ENCODE measurements at regions not wholly inside any gene's neighbourhood (a gene's known extent, or its start where the extent isn't known, plus 50 kb on each side); places are given as distances from the start of the nearest gene placed in this dataset.
"Not testable (repeated sequence)": the region's sequence is repeated elsewhere in the genome, so short reads cannot be mapped to it uniquely, and the experiment has no call there.

- DNase-seq (ENCODE audit: low read depth in 2 of 2): no peak
Observed at GRCh38 chr6:86476311-86476710, 461.0 kb upstream of the HTR1E start.

GRCh38 chr6:86474081-86474480 is 463.2 kb upstream of the HTR1E start:
- no peak for DNase-seq (ENCODE audit: low read depth in 2 of 2)

GRCh38 chr6:86471791-86472190 is 465.5 kb upstream of the HTR1E start:
- no peak for DNase-seq (ENCODE audit: low read depth in 2 of 2)

- no peak for DNase-seq (ENCODE audit: low read depth in 2 of 2)
Observed at GRCh38 chr6:86459978-86460377, 477.4 kb upstream of the HTR1E start.

- DNase-seq (ENCODE audit: low read depth in 2 of 2): no peak
Observed at GRCh38 chr6:86456821-86457220, 480.5 kb upstream of the HTR1E start.

GRCh38 chr6:86453232-86453631 is 484.1 kb upstream of the HTR1E start:
- DNase-seq (ENCODE audit: low read depth in 2 of 2): no peak

- no peak for DNase-seq (ENCODE audit: low read depth in 2 of 2)
Observed at GRCh38 chr6:86448398-86448797, 488.9 kb upstream of the HTR1E start.

DNA sequence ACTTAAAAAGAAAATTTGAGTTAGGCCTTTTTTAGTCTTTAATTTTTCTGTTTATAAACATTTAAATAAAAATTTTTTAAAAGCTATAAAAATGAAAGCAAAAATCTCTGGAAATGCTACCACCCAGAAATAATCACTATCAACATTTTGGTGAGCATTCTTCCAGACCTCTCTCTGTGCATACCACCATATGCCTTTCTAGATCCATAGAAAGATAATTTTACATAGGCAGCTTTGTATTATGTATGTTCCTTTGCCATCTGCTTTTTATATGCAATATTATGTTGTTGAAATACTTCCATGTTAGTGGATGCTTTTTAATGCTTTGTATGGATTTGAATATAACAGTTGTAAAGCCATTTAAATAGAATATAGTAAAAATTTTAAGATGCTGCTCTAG is 496.7 kb upstream of the HTR1E start:
- DNase-seq (ENCODE audit: low read depth in 2 of 2): no peak

DNA sequence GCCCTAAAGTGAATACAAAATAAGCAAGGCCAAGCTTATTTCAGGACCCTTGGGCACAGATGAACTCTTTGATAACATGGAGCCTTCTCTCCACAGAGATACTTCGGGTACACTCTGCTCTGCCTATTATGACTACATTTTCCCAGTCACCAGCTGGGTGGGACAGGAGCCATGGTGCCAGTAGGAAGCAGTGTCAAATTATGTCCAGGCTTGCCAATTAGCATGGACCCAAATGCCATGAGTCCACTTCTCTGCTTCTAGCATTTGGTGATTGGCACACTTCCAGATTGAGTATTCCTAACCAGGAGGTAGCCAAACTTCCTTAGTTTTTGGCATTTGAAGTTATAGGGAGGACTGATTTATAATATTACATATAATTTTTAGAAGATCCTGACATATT is 513.8 kb upstream of the HTR1E start:
- DNase-seq (ENCODE audit: low read depth in 2 of 2): no peak

GRCh38 chr6:86412057-86412456 is 525.3 kb upstream of the HTR1E start:
- no peak for DNase-seq (ENCODE audit: low read depth in 2 of 2)

DNA sequence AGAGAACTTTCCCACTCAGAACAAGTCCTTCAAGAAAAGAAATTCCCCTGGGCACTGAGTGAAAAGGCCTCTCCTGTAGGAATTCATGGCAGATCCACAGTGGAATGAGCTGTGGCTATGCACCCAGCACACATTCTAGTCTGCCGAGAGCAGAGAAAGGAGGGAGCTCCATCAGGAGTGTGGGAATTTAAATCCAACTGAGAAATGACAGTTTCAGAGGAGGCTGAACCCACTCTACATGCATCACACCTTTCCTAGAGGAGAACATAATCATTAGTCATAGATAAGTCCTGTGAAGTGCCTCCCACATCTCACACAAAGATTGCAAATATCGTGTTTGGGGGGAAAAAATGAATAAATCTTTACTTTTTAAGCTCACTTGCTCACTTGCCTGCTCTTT is 530.2 kb upstream of the HTR1E start:
- no peak for DNase-seq (ENCODE audit: low read depth in 2 of 2)

DNA sequence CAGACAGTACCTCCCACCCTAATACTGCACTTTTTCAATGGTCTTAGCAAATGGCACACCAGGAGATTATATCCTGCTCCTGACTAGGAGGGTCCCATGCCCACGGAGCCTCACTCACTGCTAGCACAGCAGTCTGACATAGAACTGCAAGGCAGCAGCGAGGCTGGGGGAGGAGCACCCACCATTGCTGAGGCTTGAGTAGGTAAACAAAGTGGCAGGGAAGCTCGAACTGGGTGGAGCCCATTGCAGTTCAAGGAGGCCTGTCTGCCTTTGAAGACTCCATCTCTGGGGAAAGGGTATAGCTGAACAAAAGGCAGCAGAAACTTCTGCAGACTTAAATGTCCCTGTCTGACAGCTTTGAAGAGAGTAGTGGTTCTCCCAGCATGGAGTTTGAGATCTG is 544.5 kb upstream of the HTR1E start:
- DNase-seq (ENCODE audit: low read depth in 2 of 2): not testable (repeated sequence)

- DNase-seq (ENCODE audit: low read depth in 2 of 2): no peak
Observed at GRCh38 chr6:86380571-86381125, 556.7 kb upstream of the HTR1E start.

- DNase-seq (ENCODE audit: low read depth in 2 of 2): no peak
Observed at GRCh38 chr6:86357877-86358276, 579.5 kb upstream of the HTR1E start.

DNA sequence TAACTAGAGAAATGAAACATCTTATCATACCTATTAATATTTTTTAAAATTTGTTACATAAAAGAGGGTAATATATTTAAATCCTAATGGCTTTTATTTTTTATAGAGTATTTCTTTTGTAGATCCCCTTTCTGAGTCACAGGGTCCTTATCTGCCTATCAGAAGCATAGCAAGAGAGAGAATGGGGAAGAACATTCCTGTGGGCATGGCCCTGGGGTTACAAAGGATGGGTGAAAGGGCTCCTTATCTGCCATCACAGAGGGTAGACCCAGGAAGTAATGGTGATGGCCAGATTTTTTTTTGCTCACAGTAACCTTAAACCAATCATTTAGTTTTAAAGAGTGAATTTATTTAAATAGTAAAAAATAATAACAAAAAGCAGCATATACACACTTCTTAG is 582.1 kb upstream of the HTR1E start:
- no peak for DNase-seq (ENCODE audit: low read depth in 2 of 2)

DNA sequence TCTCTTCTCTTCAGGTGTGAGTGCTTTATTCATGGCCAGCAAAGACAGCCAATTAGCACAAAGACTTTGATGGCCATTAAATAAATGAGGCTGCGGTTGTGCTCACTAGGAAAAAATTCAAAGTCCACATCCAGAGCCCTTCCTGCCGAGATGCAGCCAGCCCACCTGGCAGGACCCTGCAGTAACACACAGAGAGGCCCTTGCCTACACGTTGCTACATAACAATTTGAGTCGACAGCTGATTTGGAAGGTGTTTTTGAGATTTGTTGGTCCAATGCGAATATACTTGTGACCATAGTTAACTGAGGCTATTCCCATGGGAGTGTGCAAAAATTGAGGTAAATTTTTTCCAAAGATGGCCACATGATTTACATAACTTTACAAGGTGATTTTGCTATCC is 605.4 kb upstream of the HTR1E start:
- no peak for DNase-seq (ENCODE audit: low read depth in 2 of 2)

- no peak for DNase-seq (ENCODE audit: low read depth in 2 of 2)
Observed at GRCh38 chr6:86331265-86331840, 606.0 kb upstream of the HTR1E start.

DNA sequence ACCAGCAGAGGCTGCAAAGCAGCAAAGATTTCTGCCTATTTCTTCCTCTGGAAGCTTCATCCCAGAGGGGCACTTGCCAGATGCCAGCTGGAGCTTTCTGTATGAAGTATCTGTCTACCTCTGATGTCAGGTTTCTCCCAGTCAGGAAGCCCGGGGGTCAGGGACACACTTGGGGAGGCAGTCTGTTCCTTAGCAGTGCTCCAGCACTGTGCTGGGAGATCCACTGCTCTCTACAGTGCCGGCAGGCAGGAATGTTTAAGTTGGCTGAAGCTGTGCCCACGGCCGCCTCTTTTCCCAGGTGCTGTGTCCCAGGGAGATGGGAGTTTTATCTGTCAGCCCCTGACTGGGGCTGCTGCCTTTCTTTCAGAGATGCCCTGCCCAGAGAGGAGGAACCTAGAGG is 631.1 kb upstream of the HTR1E start:
- no peak for DNase-seq (ENCODE audit: low read depth in 2 of 2)

- DNase-seq (ENCODE audit: low read depth in 2 of 2): no peak
Observed at GRCh38 chr6:86285876-86286275, 643.2 kb upstream of the SYNCRIP start.

DNA sequence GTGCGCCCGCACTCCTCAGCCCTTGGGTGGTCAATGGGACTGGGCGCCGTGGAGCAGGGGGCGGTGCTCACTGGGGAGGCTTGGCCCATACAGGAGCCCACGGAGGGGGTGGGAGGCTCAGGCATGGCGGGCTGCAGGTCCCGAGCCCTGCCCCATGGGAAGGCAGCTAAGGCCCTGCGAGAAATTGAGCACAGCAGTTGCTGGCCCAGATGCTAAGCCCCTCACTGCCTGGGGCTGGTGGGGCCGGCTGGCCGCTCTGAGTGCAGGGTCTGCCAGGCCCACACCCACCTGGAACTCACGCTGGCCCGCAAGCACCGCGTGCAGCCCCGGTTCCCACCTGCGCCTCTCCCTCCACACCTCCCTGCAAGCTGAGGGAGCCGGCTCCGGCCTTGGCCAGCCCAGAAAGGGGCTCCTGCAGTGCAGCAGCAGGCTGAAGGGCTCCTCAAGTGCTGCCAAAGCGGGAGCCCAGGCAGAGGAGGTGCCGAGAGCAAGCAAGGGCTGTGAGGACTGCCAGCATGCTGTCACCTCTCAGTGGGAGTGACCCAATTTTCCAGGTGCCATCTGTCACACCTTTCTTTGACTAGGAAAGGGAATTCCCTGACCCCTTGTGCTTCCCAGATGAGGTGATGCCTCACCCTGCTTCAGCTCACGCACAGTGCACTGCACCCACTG is 642.3 kb upstream of the SYNCRIP start:
- not testable (repeated sequence) for DNase-seq (ENCODE audit: low read depth in 2 of 2)

- DNase-seq (ENCODE audit: low read depth in 2 of 2): not testable (repeated sequence)
Observed at GRCh38 chr6:86283596-86283995, 640.9 kb upstream of the SYNCRIP start.

DNA sequence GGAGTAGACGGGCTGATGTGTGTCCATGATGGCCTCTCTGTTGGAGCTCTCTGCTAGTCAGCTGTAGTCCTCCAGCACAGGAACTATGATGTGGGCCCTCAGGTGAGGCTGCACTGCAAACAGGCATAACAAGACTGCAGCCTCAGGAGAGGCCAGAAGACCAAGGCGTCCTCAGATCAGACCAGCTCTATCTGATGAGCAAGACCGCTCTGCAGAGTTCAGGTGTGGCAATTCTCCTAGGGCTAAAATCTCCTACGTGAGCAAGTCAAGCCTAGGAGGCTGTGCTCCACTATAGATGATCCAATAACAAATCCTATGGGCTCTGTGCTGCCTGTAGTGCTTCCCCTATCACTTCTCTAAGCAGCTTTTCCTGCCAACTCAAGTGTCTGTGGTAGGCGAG is 633.4 kb upstream of the SYNCRIP start:
- DNase-seq (ENCODE audit: low read depth in 2 of 2): no peak

GRCh38 chr6:86273936-86274335 is 631.2 kb upstream of the SYNCRIP start:
- no peak for DNase-seq (ENCODE audit: low read depth in 2 of 2)

Data from activated CD4-positive, alpha-beta T cell treated with anti-CD3 and anti-CD28 coated beads for 24 hours (primary cell).